CD4-positive, alpha-beta T cell treated with Interleukin-17A for 4 hours (primary cell): ENCODE measurements at regions not wholly inside any gene's neighbourhood (a gene's known extent, or its start where the extent isn't known, plus 50 kb on each side); places are given as distances from the start of the nearest gene placed in this dataset.

ENCODE experiments used
- DNase-seq: peaks from one replicate; pipeline ENCODE4 v3.0.0-alpha.2; 2020; ENCODE audit warnings: mixed read lengths

DNA sequence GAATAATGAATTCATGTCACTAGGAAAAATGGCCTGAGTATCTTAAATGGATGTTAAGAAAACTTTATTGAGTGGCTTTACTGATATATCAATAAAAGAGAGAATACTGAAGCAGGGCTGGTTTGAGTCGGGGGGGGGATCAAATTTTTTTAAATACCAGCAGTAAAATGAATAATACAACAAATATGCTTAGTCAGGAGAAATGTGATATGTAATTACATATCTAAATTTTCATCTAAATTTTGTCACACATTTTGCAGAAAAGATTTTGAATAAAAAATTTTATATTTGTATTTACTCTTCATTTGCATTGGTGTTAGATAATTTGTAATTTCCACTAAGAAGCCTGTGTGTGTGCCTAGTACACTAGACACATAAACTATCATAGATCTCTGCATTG, 2300.2 kb downstream of the MRPL39 start:
- no peak for DNase-seq

DNA sequence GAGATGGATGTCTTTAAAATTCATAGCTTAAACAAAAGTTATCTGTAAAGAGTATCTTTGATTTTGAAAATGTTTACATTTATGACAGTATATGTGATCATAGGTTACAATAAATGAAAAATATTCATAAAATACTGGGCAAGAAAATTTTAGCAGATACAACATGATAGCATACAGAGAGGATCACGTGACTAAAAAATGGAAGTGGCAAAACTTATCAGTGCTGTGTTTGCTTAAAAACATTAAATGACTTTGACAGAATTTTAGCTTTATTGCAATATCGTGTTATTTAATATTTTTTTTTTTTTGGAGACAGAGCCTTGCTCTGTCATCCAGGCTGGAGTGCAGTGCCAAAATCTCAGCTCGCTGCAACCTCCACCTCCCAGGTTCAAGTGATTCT, 2294.1 kb downstream of the NCAM2 start:
- DNase-seq = no peak

GRCh38 chr21:23281917-23282316, 2283.7 kb downstream of the NCAM2 start:
- DNase-seq = no peak

DNA sequence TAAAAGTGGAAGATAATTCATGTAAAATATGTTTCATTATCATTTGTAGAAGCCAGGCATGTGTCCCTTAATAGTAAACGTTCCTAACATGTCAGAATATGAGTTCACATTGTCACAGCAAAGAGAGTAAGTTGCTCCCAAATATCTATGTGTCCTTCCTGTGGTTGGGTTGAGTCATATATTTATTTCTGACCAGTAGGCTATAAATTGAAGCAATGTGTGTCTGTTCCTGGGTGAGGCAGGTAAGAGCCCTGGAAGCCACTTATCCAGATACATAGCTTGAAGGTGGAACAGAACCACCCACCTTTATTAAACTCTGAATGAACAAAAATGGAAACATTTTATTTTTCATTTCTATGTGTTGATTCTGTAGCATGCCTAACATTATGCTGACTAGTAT, 2251.6 kb downstream of the NCAM2 start:
- DNase-seq = no peak

- no peak for DNase-seq
These were observed 2249.1 kb downstream of the NCAM2 start for GRCh38 chr21:23247334-23247733.

DNA sequence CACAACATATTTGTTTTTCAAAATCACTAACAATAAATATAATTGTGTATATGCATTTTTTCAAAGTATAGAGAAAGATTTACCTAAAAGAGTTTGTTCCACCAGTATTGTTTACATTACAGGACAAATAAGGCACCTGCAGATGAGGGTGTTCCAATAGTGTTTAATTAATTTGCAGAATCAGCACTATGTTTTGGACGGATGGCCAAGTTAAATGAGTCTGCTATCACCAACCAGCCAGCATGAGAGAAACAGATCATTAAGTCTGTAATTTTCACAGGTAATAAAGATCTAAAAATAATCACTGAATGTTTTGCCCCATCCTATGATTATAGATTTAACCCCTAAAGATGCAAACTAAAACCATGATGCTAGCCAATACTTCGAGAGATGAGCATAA, 2247.0 kb downstream of the NCAM2 start:
- DNase-seq = no peak

DNA sequence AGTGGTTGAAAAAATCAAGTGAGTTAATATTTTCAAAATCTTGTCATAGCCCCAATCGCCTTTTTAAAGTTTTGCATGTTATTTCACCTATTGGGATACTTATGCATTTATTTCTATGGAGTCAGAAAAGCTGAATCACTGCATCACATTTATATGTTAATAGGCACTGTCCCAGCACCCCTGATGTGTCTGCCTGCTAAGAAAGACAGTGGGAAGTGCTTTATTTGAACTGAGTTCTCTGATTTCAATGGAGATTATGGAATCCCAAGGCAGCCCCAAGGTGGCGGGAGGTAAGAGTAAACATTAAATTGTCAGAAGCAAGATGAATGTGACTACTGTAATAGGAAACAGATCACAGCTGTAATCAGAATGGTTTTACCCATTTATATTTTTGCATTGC, 2225.7 kb downstream of the NCAM2 start:
- no peak for DNase-seq

DNA sequence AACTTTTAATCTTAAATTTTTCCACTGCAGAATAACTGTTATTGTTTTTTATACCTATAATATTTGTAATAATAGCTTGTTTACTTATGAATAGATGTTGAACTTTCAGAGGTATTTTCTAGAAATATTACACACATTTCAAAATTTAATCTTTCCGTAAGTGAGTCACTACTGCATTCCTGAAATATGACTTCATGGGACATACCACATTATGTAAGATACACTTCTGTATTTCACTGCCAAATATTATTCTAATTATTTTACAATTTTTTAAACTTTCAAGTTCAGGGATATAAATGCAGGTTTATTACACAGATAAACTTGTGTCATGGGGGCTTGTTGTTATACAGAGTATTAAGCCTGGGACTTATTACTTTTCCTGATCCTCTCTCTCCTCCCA, 2220.5 kb downstream of the NCAM2 start:
- DNase-seq = no peak

DNA sequence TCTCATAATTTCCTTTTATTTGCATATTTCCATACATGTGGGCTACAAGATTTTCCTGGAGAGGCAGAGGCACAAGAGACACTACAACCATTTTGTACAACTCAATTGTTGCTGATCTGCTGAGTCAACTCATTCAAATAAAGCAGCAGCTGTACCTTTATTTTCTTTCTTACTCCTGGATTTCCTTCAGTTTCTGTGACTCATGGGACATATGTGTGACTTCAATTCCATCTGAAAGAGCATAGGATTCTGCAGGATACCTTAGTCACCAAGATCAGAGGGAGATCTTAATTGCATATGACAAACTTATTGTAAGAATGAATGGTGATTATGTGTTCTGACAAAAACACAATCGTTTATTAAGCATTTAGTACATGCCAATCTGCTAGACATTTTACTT, 2219.4 kb downstream of the NCAM2 start:
- DNase-seq = no peak

GRCh38 chr21:23215261-23215660, 2217.1 kb downstream of the NCAM2 start:
- DNase-seq = no peak
